CD8-positive, alpha-beta memory T cell (primary cell): ENCODE measurements at regions not wholly inside any gene's neighbourhood (a gene's known extent, or its start where the extent isn't known, plus 50 kb on each side); places are given as distances from the start of the nearest gene placed in this dataset.
A peak's percentile ranks its signal among the peaks of the same experiment; 100 is the strongest.
"Not testable (repeated sequence)": the region's sequence is repeated elsewhere in the genome, so short reads cannot be mapped to it uniquely, and the experiment has no call there.

Source experiments
- CTCF ChIA-PET: fragments of 350-600 bp; sonication (Branson Sonifier 250); formaldehyde crosslinking; loops from one replicate; lab custom pipeline; 2021; ENCODE audit warnings: antibody characterized with exemption; lab: Charles Lee
- POLR2A ChIA-PET: fragments of 350-600 bp; sonication (Branson Sonifier 250); formaldehyde crosslinking; loops from one replicate; lab custom pipeline; 2021; ENCODE audit warnings: antibody characterized with exemption; lab: Charles Lee
- DNase-seq, 5 donors: peaks; one replicate each; pipeline versions ENCODE4 v3.0.0 to v3.0.0-alpha.2; 2020 to 2022; ENCODE audit warnings: mixed read lengths in 1 of 5
- H3K27ac ChIP-seq: one replicate; pipeline ENCODE4 v1.7.0; 2013; ENCODE audit warnings: low read depth, mild to moderate bottlenecking, low read length, moderate library complexity
- H3K27me3 ChIP-seq: 2 replicates; pipeline ENCODE4 v1.7.0; 2013; ENCODE audit warnings: low read length, mild to moderate bottlenecking; ENCODE audit not compliant: insufficient read depth, poor library complexity, severe bottlenecking
- H3K36me3 ChIP-seq: 2 replicates; pipeline ENCODE4 v1.7.0; 2013; ENCODE audit warnings: mild to moderate bottlenecking, low read length, moderate library complexity; ENCODE audit not compliant: insufficient read depth
- H3K4me1 ChIP-seq: 2 replicates; pipeline ENCODE4 v1.7.0; 2013; ENCODE audit warnings: mild to moderate bottlenecking, low read length, moderate library complexity; ENCODE audit not compliant: insufficient read depth
- H3K4me3 ChIP-seq: 2 replicates; pipeline ENCODE4 v1.7.0; 2013; ENCODE audit warnings: mild to moderate bottlenecking, low read length
- H3K9me3 ChIP-seq: 2 replicates; pipeline ENCODE4 v1.7.0; 2013; ENCODE audit warnings: mild to moderate bottlenecking, low read length
- H3K27ac Mint-ChIP-seq, 8 donors: one replicate each; pipeline ENCODE4 v1.8.0; 2020 to 2021; ENCODE audit warnings: mixed read lengths in 8 of 8, mild to moderate bottlenecking in 6 of 8, inconsistent platforms in 3 of 8, moderate library complexity in 3 of 8
- H3K27me3 Mint-ChIP-seq, 2 donors: one replicate each; pipeline ENCODE4 v1.8.0; 2020 to 2021; ENCODE audit warnings: mixed read lengths in 2 of 2, mild to moderate bottlenecking in 1 of 2, moderate library complexity in 1 of 2
- H3K36me3 Mint-ChIP-seq, 3 donors: one replicate each; pipeline ENCODE4 v1.8.0; 2020 to 2021; ENCODE audit warnings: mixed read lengths in 3 of 3, inconsistent platforms in 1 of 3, mild to moderate bottlenecking in 1 of 3
- H3K4me1 Mint-ChIP-seq, 3 donors: one replicate each; pipeline ENCODE4 v1.8.0; 2020 to 2021; ENCODE audit warnings: mixed read lengths in 3 of 3, inconsistent platforms in 1 of 3, mild to moderate bottlenecking in 1 of 3
- H3K4me3 Mint-ChIP-seq, 7 donors: one replicate each; pipeline ENCODE4 v1.8.0; 2020 to 2021; ENCODE audit warnings: mixed read lengths in 7 of 7, mild to moderate bottlenecking in 6 of 7, moderate library complexity in 4 of 7, inconsistent platforms in 2 of 7
- H3K9me3 Mint-ChIP-seq, 5 donors: one replicate each; pipeline ENCODE4 v1.8.0; 2020 to 2022; ENCODE audit warnings: mixed read lengths in 5 of 5, mild to moderate bottlenecking in 3 of 5, moderate library complexity in 2 of 5, inconsistent platforms in 1 of 5

GRCh38 chrX:150229481-150229880 is 133.6 kb upstream of the MAMLD1 start:
- CTCF ChIA-PET = no interaction called here
- Mint-ChIP-seq H3K9me3 (no peaks in the 10 kb centered on the region), H3K27me3 (peaks cover 0 to 3% of the 10 kb centered on the region in 2 donors), H3K27ac (no peak overlapping the region), H3K4me1 (no peaks in the 10 kb centered on the region), H3K36me3 (no peaks in the 10 kb centered on the region), H3K4me3 (no peak overlapping the region)
- Histone ChIP-seq H3K4me1 (no peaks in the 10 kb centered on the region), H3K4me3 (no peak overlapping the region), H3K36me3 (no peaks in the 10 kb centered on the region), H3K27me3 (no peaks in the 10 kb centered on the region), H3K27ac (no peak overlapping the region), H3K9me3 (no peaks in the 10 kb centered on the region)
- DNase-seq = no peak
- POLR2A ChIA-PET = no interaction called here

- CTCF ChIA-PET, H3K36me3 Mint-ChIP-seq, H3K9me3 Mint-ChIP-seq, POLR2A ChIA-PET, H3K27me3 ChIP-seq, H3K27ac Mint-ChIP-seq, H3K9me3 ChIP-seq, H3K36me3 ChIP-seq, H3K4me3 ChIP-seq, DNase-seq, H3K4me3 Mint-ChIP-seq, H3K27ac ChIP-seq, H3K4me1 ChIP-seq, H3K27me3 Mint-ChIP-seq, H3K4me1 Mint-ChIP-seq: not testable (repeated sequence)
Observed at GRCh38 chrX:150230952-150231351, 132.2 kb upstream of the MAMLD1 start.

GRCh38 chrX:150231368-150231767 is 131.7 kb upstream of the MAMLD1 start:
- POLR2A ChIA-PET, CTCF ChIA-PET, H3K4me1 ChIP-seq, H3K27ac ChIP-seq, DNase-seq, H3K4me3 Mint-ChIP-seq, H3K9me3 Mint-ChIP-seq, H3K27me3 ChIP-seq, H3K4me3 ChIP-seq, H3K36me3 ChIP-seq, H3K27ac Mint-ChIP-seq, H3K36me3 Mint-ChIP-seq, H3K4me1 Mint-ChIP-seq, H3K27me3 Mint-ChIP-seq, H3K9me3 ChIP-seq: not testable (repeated sequence)

- POLR2A ChIA-PET = not testable (repeated sequence)
Observed at GRCh38 chrX:150232222-150232621, 130.9 kb upstream of the MAMLD1 start.

GRCh38 chrX:150234126-150234525 is 129.0 kb upstream of the MAMLD1 start:
- Mint-ChIP-seq H3K9me3 (no peaks in the 10 kb centered on the region), H3K36me3 (no peaks in the 10 kb centered on the region), H3K27me3 (no peaks in the 10 kb centered on the region), H3K4me1 (no peaks in the 10 kb centered on the region), H3K27ac (no peak overlapping the region), H3K4me3 (no peak overlapping the region)
- no peak for DNase-seq
- H3K27ac ChIP-seq = no peak overlapping the region
- no peaks in the 10 kb centered on the region for H3K9me3 ChIP-seq
- H3K4me1 ChIP-seq = no peaks in the 10 kb centered on the region
- no peaks in the 10 kb centered on the region for H3K36me3 ChIP-seq
- CTCF ChIA-PET = no interaction called here
- POLR2A ChIA-PET = no interaction called here
- no peak overlapping the region for H3K4me3 ChIP-seq
- H3K27me3 ChIP-seq = no peaks in the 10 kb centered on the region

More at GRCh38 chrX:150232222-150232621, 130.9 kb upstream of the MAMLD1 start:
- CTCF ChIA-PET, H3K27ac ChIP-seq, H3K4me3 ChIP-seq, H3K9me3 ChIP-seq, H3K4me3 Mint-ChIP-seq, H3K4me1 Mint-ChIP-seq, H3K9me3 Mint-ChIP-seq, H3K27me3 Mint-ChIP-seq, H3K36me3 ChIP-seq, H3K27me3 ChIP-seq, H3K4me1 ChIP-seq, H3K36me3 Mint-ChIP-seq, DNase-seq, H3K27ac Mint-ChIP-seq: not testable (repeated sequence)

- Mint-ChIP-seq H3K4me3 (no peak overlapping the region), H3K9me3 (no peaks in the 10 kb centered on the region), H3K4me1 (no peaks in the 10 kb centered on the region), H3K36me3 (no peaks in the 10 kb centered on the region), H3K27ac (no peak overlapping the region), H3K27me3 (peaks cover 0 to 1% of the 10 kb centered on the region in 2 donors)
- H3K36me3 ChIP-seq = no peaks in the 10 kb centered on the region
- no peaks in the 10 kb centered on the region for H3K27me3 ChIP-seq
- no peaks in the 10 kb centered on the region for H3K9me3 ChIP-seq
- POLR2A ChIA-PET = no interaction called here
- DNase-seq = no peak
- no peak overlapping the region for H3K27ac ChIP-seq
- no peak overlapping the region for H3K4me3 ChIP-seq
- no peaks in the 10 kb centered on the region for H3K4me1 ChIP-seq
- CTCF ChIA-PET = no interaction called here
Observed at GRCh38 chrX:150236327-150236726, 126.8 kb upstream of the MAMLD1 start.

- Mint-ChIP-seq H3K27ac (no peak overlapping the region), H3K36me3 (no peaks in the 10 kb centered on the region), H3K4me1 (no peaks in the 10 kb centered on the region), H3K4me3 (no peak overlapping the region), H3K9me3 (no peaks in the 10 kb centered on the region), H3K27me3 (peaks cover 0 to 1% of the 10 kb centered on the region in 2 donors)
- no peaks in the 10 kb centered on the region for H3K27me3 ChIP-seq
- CTCF ChIA-PET = no interaction called here
- H3K4me1 ChIP-seq = no peaks in the 10 kb centered on the region
- POLR2A ChIA-PET = no interaction called here
- no peak overlapping the region for H3K4me3 ChIP-seq
- DNase-seq = no peak
- H3K27ac ChIP-seq = no peak overlapping the region
- H3K9me3 ChIP-seq = no peaks in the 10 kb centered on the region
- H3K36me3 ChIP-seq = no peaks in the 10 kb centered on the region
Observed at GRCh38 chrX:150238632-150239382, 124.3 kb upstream of the MAMLD1 start.

- Mint-ChIP-seq H3K4me1 (no peaks in the 10 kb centered on the region), H3K27ac (peak overlapping the region in 1 of 8 donors; percentile 52), H3K36me3 (no peaks in the 10 kb centered on the region), H3K4me3 (no peak overlapping the region), H3K27me3 (peaks cover 0 to 4% of the 10 kb centered on the region in 2 donors), H3K9me3 (no peaks in the 10 kb centered on the region)
- Histone ChIP-seq H3K4me1 (no peaks in the 10 kb centered on the region), H3K9me3 (no peaks in the 10 kb centered on the region), H3K36me3 (no peaks in the 10 kb centered on the region), H3K27me3 (no peaks in the 10 kb centered on the region), H3K27ac (no peak overlapping the region), H3K4me3 (no peak overlapping the region)
- ChIA-PET CTCF (no interaction called here), POLR2A (no interaction called here)
- DNase-seq = no peak
Observed at GRCh38 chrX:150239946-150240642, 123.0 kb upstream of the MAMLD1 start.
